Tongue (tissue), 1 donor: ENCODE measurements at regions not wholly inside any gene's neighbourhood (a gene's known extent, or its start where the extent isn't known, plus 50 kb on each side); places are given as distances from the start of the nearest gene placed in this dataset.
A peak's percentile ranks its signal among the peaks of the same experiment; 100 is the strongest.
"Not testable (repeated sequence)": the region's sequence is repeated elsewhere in the genome, so short reads cannot be mapped to it uniquely, and the experiment has no call there.

Experiments used
- DNase-seq: peaks from one replicate; pipeline ENCODE4 v3.0.0-alpha.2; 2015

- not testable (repeated sequence) for DNase-seq
Observed at GRCh38 chrX:92873359-92874055, 799.9 kb downstream of the NAP1L3 start.

GRCh38 chrX:92849998-92850397, 823.4 kb downstream of the NAP1L3 start:
- not testable (repeated sequence) for DNase-seq

- DNase-seq = not testable (repeated sequence)
Observed at GRCh38 chrX:92843920-92844319, 829.5 kb downstream of the NAP1L3 start.

GRCh38 chrX:92832750-92833149, 840.6 kb downstream of the NAP1L3 start:
- not testable (repeated sequence) for DNase-seq

- peak; percentile 0 for DNase-seq
Observed at GRCh38 chrX:92830083-92830482, 843.3 kb downstream of the NAP1L3 start.

- DNase-seq = not testable (repeated sequence)
Observed at GRCh38 chrX:92821580-92822152, 851.7 kb downstream of the NAP1L3 start.

GRCh38 chrX:92792080-92792479, 881.3 kb downstream of the NAP1L3 start:
- DNase-seq = not testable (repeated sequence)

- DNase-seq = not testable (repeated sequence)
Observed at GRCh38 chrX:92780075-92780474, 893.3 kb downstream of the NAP1L3 start.

- not testable (repeated sequence) for DNase-seq
Observed at GRCh38 chrX:92774016-92774415, 899.4 kb downstream of the NAP1L3 start.

GRCh38 chrX:92760963-92761362, 912.4 kb downstream of the NAP1L3 start:
- DNase-seq = not testable (repeated sequence)
